Sigmoid colon (tissue), 4 donors: ENCODE measurements at regions not wholly inside any gene's neighbourhood (a gene's known extent, or its start where the extent isn't known, plus 50 kb on each side); places are given as distances from the start of the nearest gene placed in this dataset.

Source experiments
- CTCF ChIP-seq, 4 experiments: fragments of 450-650 bp in 3 of 4; fragments of 200-600 bp in 1 of 4; IDR thresholded peaks; one replicate each; pipeline ENCODE4 v1.5.1; 2016 to 2019; ENCODE audit warnings: antibody characterized with exemption in 4 of 4, mild to moderate bottlenecking in 3 of 4, moderate library complexity in 2 of 4
- EP300 ChIP-seq, 4 donors: sonication (generic); formaldehyde crosslinking; IDR thresholded peaks; one replicate each; pipeline ENCODE4 v1.6.1; 2017; ENCODE audit warnings: antibody characterized with exemption in 4 of 4

- TF ChIP-seq CTCF (IDR thresholded peaks at IDR 0.05) (no peak), EP300 (IDR thresholded peaks at IDR 0.05) (no peak)
These were observed 372.7 kb upstream of the ZFHX3 start for GRCh38 chr16:73420676-73421075.
